Endodermal cell (in vitro differentiated cells): ENCODE measurements at regions not wholly inside any gene's neighbourhood (a gene's known extent, or its start where the extent isn't known, plus 50 kb on each side); places are given as distances from the start of the nearest gene placed in this dataset.

ENCODE experiments used
- DNase-seq: peaks from one replicate; pipeline ENCODE4 v3.0.0-alpha.2; 2017
- H3K27ac ChIP-seq: 2 replicates; pipeline ENCODE4 v1.5.1; 2013; ENCODE audit warnings: mild to moderate bottlenecking, low read depth, low read length, moderate library complexity
- H3K27me3 ChIP-seq: 2 replicates; pipeline ENCODE4 v1.6.1; 2013; ENCODE audit warnings: mild to moderate bottlenecking, low read length, moderate library complexity; ENCODE audit not compliant: insufficient read depth, control insufficient read depth, poor library complexity, severe bottlenecking
- H3K36me3 ChIP-seq: 2 replicates; pipeline ENCODE4 v1.7.0; 2013; ENCODE audit warnings: mild to moderate bottlenecking, low read length, moderate library complexity; ENCODE audit not compliant: control insufficient read depth, insufficient read depth
- H3K4me1 ChIP-seq: one replicate; pipeline ENCODE4 v1.7.0; 2013; ENCODE audit warnings: low read length; ENCODE audit not compliant: control insufficient read depth, insufficient read depth
- H3K4me3 ChIP-seq: 2 replicates; pipeline ENCODE4 v1.5.1; 2013; ENCODE audit warnings: mild to moderate bottlenecking, low read length, moderate library complexity
- H3K9ac ChIP-seq: 2 replicates; pipeline ENCODE4 v1.6.1; 2013; ENCODE audit warnings: mild to moderate bottlenecking, low read length, moderate library complexity; ENCODE audit not compliant: poor library complexity, severe bottlenecking; ENCODE audit errors: extremely low read depth
- H3K9me3 ChIP-seq: 2 replicates; pipeline ENCODE4 v1.6.1; 2013; ENCODE audit warnings: mild to moderate bottlenecking, low read length, moderate library complexity; ENCODE audit not compliant: control insufficient read depth
- H3K27ac Mint-ChIP-seq: 2 replicates; pipeline ENCODE4 v1.8.0; 2020; ENCODE audit warnings: mixed read lengths
- H3K27me3 Mint-ChIP-seq: 2 replicates; pipeline ENCODE4 v1.8.0; 2021; ENCODE audit warnings: mild to moderate bottlenecking, mixed read lengths; ENCODE audit not compliant: insufficient read depth
- H3K36me3 Mint-ChIP-seq: 2 replicates; pipeline ENCODE4 v1.8.0; 2020; ENCODE audit warnings: low read depth, mixed read lengths
- H3K4me1 Mint-ChIP-seq: 2 replicates; pipeline ENCODE4 v1.8.0; 2020; ENCODE audit warnings: mixed read lengths
- H3K4me3 Mint-ChIP-seq: 2 replicates; pipeline ENCODE4 v1.8.0; 2020; ENCODE audit warnings: mild to moderate bottlenecking, moderate library complexity, mixed read lengths
- H3K9me3 Mint-ChIP-seq: 2 replicates; pipeline ENCODE4 v1.8.0; 2020; ENCODE audit warnings: mild to moderate bottlenecking, mixed read lengths
- WGBS, 2 experiments: methylation state at CpG; one replicate each; pipeline versions ENCODE4 v1.1.5 to v1.1.7; 2013; ENCODE audit warnings: missing lambda C conversion rate in 2 of 2, mixed read lengths in 1 of 2; ENCODE audit not compliant: insufficient coverage in 1 of 2, insufficient read length in 1 of 2; 5-methylcytosine and 5-hydroxymethylcytosine counted together
- TF ChIP-seq, protein P1 (sequence below): fragments of 200-600 bp; sonication (generic); conservative IDR thresholded peaks from 2 replicates; pipeline ENCODE4 v1.5.0; 2021; ENCODE audit warnings: antibody characterized with exemption, mild to moderate bottlenecking

DNA sequence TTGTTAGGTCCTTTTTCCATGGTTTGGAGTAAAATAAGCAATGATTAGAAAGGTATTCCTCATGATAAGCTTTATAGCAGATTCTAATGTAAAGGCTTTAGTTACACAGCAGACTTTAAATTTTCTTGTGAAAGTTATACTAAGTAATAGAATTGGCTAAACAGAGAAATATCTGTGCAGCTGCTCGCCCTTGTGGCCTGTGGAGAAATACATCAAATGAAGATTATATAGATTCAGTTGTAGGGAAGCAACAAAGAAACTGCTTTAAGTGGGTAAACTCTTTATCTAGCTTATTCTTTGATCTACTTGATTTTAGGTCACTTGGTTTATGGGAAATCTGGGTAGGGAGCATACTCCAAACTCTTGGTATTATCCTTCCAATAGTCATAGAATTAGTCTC lies 1269.7 kb upstream of the SPRY2 start:
- Mint-ChIP-seq H3K4me3 (no peak overlapping the region), H3K27ac (no peak overlapping the region), H3K9me3 (peaks cover 14% of the 10 kb centered on the region), H3K36me3 (no peaks in the 10 kb centered on the region), H3K4me1 (peaks cover 7% of the 10 kb centered on the region), H3K27me3 (no peaks in the 10 kb centered on the region)
- Histone ChIP-seq H3K27me3 (no peaks in the 10 kb centered on the region), H3K36me3 (no peaks in the 10 kb centered on the region), H3K4me1 (no peaks in the 10 kb centered on the region), H3K9ac (no peak overlapping the region), H3K27ac (no peak overlapping the region), H3K9me3 (peaks cover 15% of the 10 kb centered on the region), H3K4me3 (no peak overlapping the region)
- TF ChIP-seq, protein P1, sequence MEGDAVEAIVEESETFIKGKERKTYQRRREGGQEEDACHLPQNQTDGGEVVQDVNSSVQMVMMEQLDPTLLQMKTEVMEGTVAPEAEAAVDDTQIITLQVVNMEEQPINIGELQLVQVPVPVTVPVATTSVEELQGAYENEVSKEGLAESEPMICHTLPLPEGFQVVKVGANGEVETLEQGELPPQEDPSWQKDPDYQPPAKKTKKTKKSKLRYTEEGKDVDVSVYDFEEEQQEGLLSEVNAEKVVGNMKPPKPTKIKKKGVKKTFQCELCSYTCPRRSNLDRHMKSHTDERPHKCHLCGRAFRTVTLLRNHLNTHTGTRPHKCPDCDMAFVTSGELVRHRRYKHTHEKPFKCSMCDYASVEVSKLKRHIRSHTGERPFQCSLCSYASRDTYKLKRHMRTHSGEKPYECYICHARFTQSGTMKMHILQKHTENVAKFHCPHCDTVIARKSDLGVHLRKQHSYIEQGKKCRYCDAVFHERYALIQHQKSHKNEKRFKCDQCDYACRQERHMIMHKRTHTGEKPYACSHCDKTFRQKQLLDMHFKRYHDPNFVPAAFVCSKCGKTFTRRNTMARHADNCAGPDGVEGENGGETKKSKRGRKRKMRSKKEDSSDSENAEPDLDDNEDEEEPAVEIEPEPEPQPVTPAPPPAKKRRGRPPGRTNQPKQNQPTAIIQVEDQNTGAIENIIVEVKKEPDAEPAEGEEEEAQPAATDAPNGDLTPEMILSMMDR, result peak; percentile 30
- DNase-seq, result no peak
- WGBS, 2 experiments, result 80% methylated on average over 1 of the region's 1 CpG; no CpG with 5 or more reads in 1 of the 2 experiments

GRCh38 chr13:81609335-81609734 lies 1268.4 kb upstream of the SPRY2 start:
- Mint-ChIP-seq H3K36me3 (no peaks in the 10 kb centered on the region), H3K27me3 (no peaks in the 10 kb centered on the region), H3K9me3 (peaks cover 14% of the 10 kb centered on the region), H3K4me3 (no peak overlapping the region), H3K4me1 (peaks cover 7% of the 10 kb centered on the region), H3K27ac (no peak overlapping the region)
- Histone ChIP-seq H3K27ac (no peak overlapping the region), H3K4me1 (no peaks in the 10 kb centered on the region), H3K27me3 (no peaks in the 10 kb centered on the region), H3K36me3 (no peaks in the 10 kb centered on the region), H3K9me3 (peaks cover 15% of the 10 kb centered on the region), H3K9ac (no peak overlapping the region), H3K4me3 (peak overlapping the region; percentile 65)
- 96% methylated on average over 2 of the region's 2 CpGs; no CpG with 5 or more reads in 1 of the 2 experiments for WGBS, 2 experiments
- DNase-seq, result no peak
- TF ChIP-seq, protein P1, result no peak

GRCh38 chr13:81606074-81606473 lies 1265.1 kb upstream of the SPRY2 start:
- H3K27ac ChIP-seq, result no peak overlapping the region
- no peaks in the 10 kb centered on the region for H3K27me3 Mint-ChIP-seq
- DNase-seq, result no peak
- no peak overlapping the region for H3K4me3 ChIP-seq
- H3K27me3 ChIP-seq, result no peaks in the 10 kb centered on the region
- 84 to 94% methylated on average over 6 to 12 of the region's 12 CpGs for WGBS, 2 experiments
- no peak overlapping the region for H3K4me3 Mint-ChIP-seq
- H3K4me1 ChIP-seq, result no peaks in the 10 kb centered on the region
- peaks cover 4% of the 10 kb centered on the region for H3K9me3 Mint-ChIP-seq
- no peak overlapping the region for H3K9ac ChIP-seq
- H3K9me3 ChIP-seq, result peaks cover 5% of the 10 kb centered on the region
- H3K4me1 Mint-ChIP-seq, result peaks cover 7% of the 10 kb centered on the region
- no peaks in the 10 kb centered on the region for H3K36me3 ChIP-seq
- TF ChIP-seq, protein P1, result no peak
- H3K36me3 Mint-ChIP-seq, result no peaks in the 10 kb centered on the region
- no peak overlapping the region for H3K27ac Mint-ChIP-seq
